ENCODE measurements at regions not wholly inside any gene's neighbourhood (a gene's known extent, or its start where the extent isn't known, plus 50 kb on each side); places are given as distances from the start of the nearest gene placed in this dataset.

- no peak for TF ChIP-seq TEAD4 (IDR thresholded peaks at IDR 0.05; ENCODE audit: borderline replicate concordance, insufficient read depth)
- no peak for TF ChIP-seq TAF1 (IDR thresholded peaks at IDR 0.05; ENCODE audit: borderline replicate concordance, low read depth, low read length)
- TF ChIP-seq NRF1 (IDR thresholded peaks at IDR 0.05; ENCODE audit: low read depth, low read length): no peak
- no peak for TF ChIP-seq MEF2A (IDR thresholded peaks at IDR 0.05; ENCODE audit: borderline replicate concordance, low read depth)
- no peaks in the 10 kb centered on the region for H3K4me1 ChIP-seq (ENCODE audit: control insufficient read depth in 1 of 2, insufficient read depth in 2 of 2, low read depth in 1 of 2, low read length in 1 of 2)
- DNase-seq: no peak
- no peak overlapping the region for H3K27ac ChIP-seq (ENCODE audit: low read depth in 2 of 2, low read length in 1 of 2)
- H2AFZ ChIP-seq (ENCODE audit: low read depth): no peak overlapping the region
- H4K20me1 ChIP-seq (ENCODE audit: insufficient read depth): no peaks in the 10 kb centered on the region
- no peaks in the 10 kb centered on the region for H3K9me3 ChIP-seq
- CTCF ChIA-PET: no interaction called here
- H3K36me3 ChIP-seq (replicated peaks in 1 of 2; ENCODE audit: control insufficient read depth in 1 of 2, insufficient read depth in 2 of 2, low read length in 1 of 2): no peaks in the 10 kb centered on the region
- no peaks in the 10 kb centered on the region for H3K9me2 ChIP-seq
- WGBS (ENCODE audit: low lambda C conversion rate): 7% methylated on average over 1 of the region's 1 CpG
- no peak overlapping the region for H3K4me3 ChIP-seq (ENCODE audit: low read depth in 2 of 2, low read length in 1 of 2)
- H3F3A ChIP-seq (replicated peaks; ENCODE audit: insufficient read depth): no peaks in the 10 kb centered on the region
- no peaks in the 10 kb centered on the region for H3K27me3 ChIP-seq (ENCODE audit: insufficient read depth)
- H3K79me2 ChIP-seq (ENCODE audit: insufficient read depth): no peaks in the 10 kb centered on the region
- POLR2A ChIA-PET: no interaction called here
- no peak overlapping the region for H3K4me2 ChIP-seq
- H3K9ac ChIP-seq: no peak overlapping the region
These were observed 693.9 kb downstream of the SATB2 start for GRCh38 chr2:198763793-198764192.

GRCh38 chr2:198762441-198762840 lies 695.3 kb downstream of the SATB2 start:
- Histone ChIP-seq H3K27ac (ENCODE audit: low read depth in 2 of 2, low read length in 1 of 2) (no peak overlapping the region), H3K27me3 (ENCODE audit: insufficient read depth) (no peaks in the 10 kb centered on the region), H3K79me2 (ENCODE audit: insufficient read depth) (no peaks in the 10 kb centered on the region), H4K20me1 (ENCODE audit: insufficient read depth) (no peaks in the 10 kb centered on the region), H2AFZ (ENCODE audit: low read depth) (no peak overlapping the region), H3K9me3 (no peaks in the 10 kb centered on the region), H3K4me1 (ENCODE audit: control insufficient read depth in 1 of 2, insufficient read depth in 2 of 2, low read depth in 1 of 2, low read length in 1 of 2) (no peaks in the 10 kb centered on the region), H3K9me2 (no peaks in the 10 kb centered on the region), H3K4me2 (no peak overlapping the region), H3F3A (replicated peaks; ENCODE audit: insufficient read depth) (no peaks in the 10 kb centered on the region), H3K9ac (no peak overlapping the region), H3K36me3 (replicated peaks in 1 of 2; ENCODE audit: control insufficient read depth in 1 of 2, insufficient read depth in 2 of 2, low read length in 1 of 2) (no peaks in the 10 kb centered on the region), H3K4me3 (ENCODE audit: low read depth in 2 of 2, low read length in 1 of 2) (no peak overlapping the region)
- DNase-seq: no peak
- CTCF ChIA-PET: no interaction called here
- POLR2A ChIA-PET: no interaction called here
- TF ChIP-seq FOXJ3 (CRISPR knock-in tag; IDR thresholded peaks at IDR 0.05): no peak
- no peak for TF ChIP-seq ZBTB33 (IDR thresholded peaks at IDR 0.05; ENCODE audit: borderline replicate concordance, low read depth)
- no peak for TF ChIP-seq POLR2AphosphoS5 (IDR thresholded peaks at IDR 0.05; ENCODE audit: low read depth, low read length)
- TF ChIP-seq TAF1 (IDR thresholded peaks at IDR 0.05; ENCODE audit: borderline replicate concordance, low read depth, low read length): no peak
- 44% methylated on average over 3 of the region's 3 CpGs for WGBS (ENCODE audit: low lambda C conversion rate)

- 24% methylated on average over 3 of the region's 3 CpGs for WGBS (ENCODE audit: low lambda C conversion rate)
- H3K79me2 ChIP-seq (ENCODE audit: insufficient read depth): no peaks in the 10 kb centered on the region
- no peak overlapping the region for H3K4me3 ChIP-seq (ENCODE audit: low read depth in 2 of 2, low read length in 1 of 2)
- H3K9me3 ChIP-seq: no peaks in the 10 kb centered on the region
- H3K27ac ChIP-seq (ENCODE audit: low read depth in 2 of 2, low read length in 1 of 2): no peak overlapping the region
- H3K4me1 ChIP-seq (ENCODE audit: control insufficient read depth in 1 of 2, insufficient read depth in 2 of 2, low read depth in 1 of 2, low read length in 1 of 2): no peaks in the 10 kb centered on the region
- no peak overlapping the region for H2AFZ ChIP-seq (ENCODE audit: low read depth)
- H3K27me3 ChIP-seq (ENCODE audit: insufficient read depth): no peaks in the 10 kb centered on the region
- no peaks in the 10 kb centered on the region for H3K9me2 ChIP-seq
- TF ChIP-seq CTCF (IDR thresholded peaks at IDR 0.05): no peak
- no peak for TF ChIP-seq NRF1 (IDR thresholded peaks at IDR 0.05; ENCODE audit: low read depth, low read length)
- no peak for TF ChIP-seq TAF1 (IDR thresholded peaks at IDR 0.05; ENCODE audit: borderline replicate concordance, low read depth, low read length)
- no peak overlapping the region for H3K9ac ChIP-seq
- no peak for DNase-seq
- CTCF ChIA-PET: no interaction called here
- no peaks in the 10 kb centered on the region for H3F3A ChIP-seq (replicated peaks; ENCODE audit: insufficient read depth)
- H3K4me2 ChIP-seq: no peak overlapping the region
- POLR2A ChIA-PET: no interaction called here
- H3K36me3 ChIP-seq (replicated peaks in 1 of 2; ENCODE audit: control insufficient read depth in 1 of 2, insufficient read depth in 2 of 2, low read length in 1 of 2): no peaks in the 10 kb centered on the region
- no peaks in the 10 kb centered on the region for H4K20me1 ChIP-seq (ENCODE audit: insufficient read depth)
These were observed 700.7 kb downstream of the SATB2 start for GRCh38 chr2:198757069-198757468.
